GM12892 (cell line): ENCODE measurements at regions not wholly inside any gene's neighbourhood (a gene's known extent, or its start where the extent isn't known, plus 50 kb on each side); places are given as distances from the start of the nearest gene placed in this dataset.
"Not testable (repeated sequence)": the region's sequence is repeated elsewhere in the genome, so short reads cannot be mapped to it uniquely, and the experiment has no call there.

Source experiments
- DNase-seq: peaks from one replicate; pipeline ENCODE4 v3.0.0; 2011; ENCODE audit not compliant: insufficient read length
- FAIRE-seq: peaks from 2 replicates; lab custom pipeline; 2011; peaks lifted over from hg19 to GRCh38; lab: Jason Lieb, UNC
- POLR2A ChIP-seq: IDR thresholded peaks from 2 replicates; pipeline ENCODE4 v1.6.1; 2011; ENCODE audit warnings: low read depth, low read length, control low read depth
- POLR2AphosphoS5 ChIP-seq: IDR thresholded peaks from 2 replicates; pipeline ENCODE4 v1.6.1; 2011; ENCODE audit warnings: low read depth, low read length, control low read depth
- TAF1 ChIP-seq: IDR thresholded peaks from 2 replicates; pipeline ENCODE4 v1.6.1; 2011; ENCODE audit warnings: low read depth, mild to moderate bottlenecking, control low read depth, low read length, borderline replicate concordance

DNA sequence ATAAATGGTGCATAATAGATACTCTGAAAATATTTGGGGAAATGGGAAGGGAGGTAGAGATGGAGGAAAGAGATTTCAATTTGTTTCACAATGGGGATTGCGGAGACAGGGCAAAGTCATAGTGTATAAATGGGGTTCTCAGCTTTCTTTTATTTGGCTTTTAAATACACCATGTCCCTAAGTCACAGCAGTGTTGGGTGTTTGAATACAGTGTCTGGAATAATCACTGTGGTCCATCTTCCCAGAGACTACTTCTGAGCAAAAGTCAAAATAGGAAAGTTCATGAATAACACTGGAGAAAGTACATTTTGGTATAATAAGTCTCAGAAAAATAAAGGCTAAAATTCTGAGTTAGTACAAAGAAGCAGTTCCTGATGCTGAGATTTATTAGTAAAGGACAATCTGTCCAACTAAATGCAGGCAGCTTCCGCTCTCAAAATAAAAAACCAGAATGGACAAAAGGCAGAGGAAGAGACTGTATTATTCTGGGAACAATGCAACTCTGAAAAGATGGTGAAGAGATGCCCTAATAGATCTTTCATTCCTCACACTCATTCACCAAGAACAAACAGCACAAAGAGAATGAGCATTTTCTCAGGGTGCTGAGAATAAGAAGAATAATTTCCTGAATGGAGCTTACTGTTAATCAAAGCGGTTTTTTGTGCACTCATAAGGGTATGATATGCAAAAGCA is 295.4 kb upstream of the PIK3C3 start:
- no peak for DNase-seq
- no peak for FAIRE-seq
- TF ChIP-seq POLR2AphosphoS5 (no peak), TAF1 (no peak)

GRCh38 chr18:41657189-41657588 is 297.8 kb upstream of the PIK3C3 start:
- no peak for FAIRE-seq
- no peak for DNase-seq
- no peak for TF ChIP-seq POLR2A

- no peak for FAIRE-seq
- DNase-seq: no peak
- no peak for TF ChIP-seq POLR2A
- no peak for TF ChIP-seq TAF1
- no peak for TF ChIP-seq POLR2AphosphoS5
These were observed 300.0 kb upstream of the PIK3C3 start for GRCh38 chr18:41655074-41655473.

GRCh38 chr18:41647914-41648313 is 307.1 kb upstream of the PIK3C3 start:
- no peak for DNase-seq
- TF ChIP-seq POLR2A (no peak), TAF1 (no peak), POLR2AphosphoS5 (no peak)
- FAIRE-seq: no peak

DNA sequence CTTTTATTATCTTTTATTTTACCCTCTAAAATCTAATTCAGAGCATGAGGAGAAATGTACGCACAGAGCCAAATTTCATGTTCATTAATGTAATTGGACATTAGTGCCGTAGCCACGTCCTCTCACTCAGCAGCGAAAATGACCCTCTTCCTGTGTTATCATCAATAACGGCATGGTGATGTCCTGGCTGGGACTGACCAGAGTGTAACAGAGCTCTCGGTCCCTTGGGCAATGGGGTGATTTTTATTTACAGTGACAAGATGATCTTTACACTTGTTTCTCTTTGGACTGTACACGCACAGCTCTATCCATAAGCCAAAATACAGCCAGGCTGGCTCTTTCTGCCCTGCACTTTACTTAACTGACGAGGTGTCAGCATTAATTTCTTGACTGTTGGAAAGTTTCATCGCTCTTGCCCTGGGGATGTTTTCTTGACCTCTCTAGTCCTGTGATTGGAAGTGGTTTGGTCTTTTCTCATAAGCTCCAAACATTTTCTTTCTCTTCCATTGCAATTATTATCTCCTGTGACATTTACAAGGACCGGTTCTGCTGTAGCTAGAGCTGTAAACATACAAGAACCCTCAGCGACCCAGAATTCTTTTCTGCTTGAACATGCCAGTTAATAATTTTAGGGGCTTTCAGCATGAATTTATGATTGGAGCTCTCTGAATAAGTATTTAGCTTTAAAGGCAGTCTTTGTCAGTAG is 308.0 kb upstream of the PIK3C3 start:
- FAIRE-seq: no peak
- no peak for DNase-seq
- TF ChIP-seq TAF1 (no peak), POLR2AphosphoS5 (no peak), POLR2A (no peak)

- no peak for TF ChIP-seq TAF1
- TF ChIP-seq POLR2A: no peak
- TF ChIP-seq POLR2AphosphoS5: no peak
- no peak for DNase-seq
These were observed 309.3 kb upstream of the PIK3C3 start for GRCh38 chr18:41645589-41646360.

GRCh38 chr18:41644466-41644865 is 310.6 kb upstream of the PIK3C3 start:
- no peak for TF ChIP-seq TAF1
- no peak for TF ChIP-seq POLR2AphosphoS5
- TF ChIP-seq POLR2A: no peak
- DNase-seq (no peak), FAIRE-seq (no peak)

More at GRCh38 chr18:41645589-41646360, 309.3 kb upstream of the PIK3C3 start:
- FAIRE-seq: no peak

GRCh38 chr18:41643427-41643826 is 311.6 kb upstream of the PIK3C3 start:
- TF ChIP-seq TAF1: no peak
- TF ChIP-seq POLR2A: no peak
- no peak for TF ChIP-seq POLR2AphosphoS5
- no peak for FAIRE-seq
- no peak for DNase-seq

DNA sequence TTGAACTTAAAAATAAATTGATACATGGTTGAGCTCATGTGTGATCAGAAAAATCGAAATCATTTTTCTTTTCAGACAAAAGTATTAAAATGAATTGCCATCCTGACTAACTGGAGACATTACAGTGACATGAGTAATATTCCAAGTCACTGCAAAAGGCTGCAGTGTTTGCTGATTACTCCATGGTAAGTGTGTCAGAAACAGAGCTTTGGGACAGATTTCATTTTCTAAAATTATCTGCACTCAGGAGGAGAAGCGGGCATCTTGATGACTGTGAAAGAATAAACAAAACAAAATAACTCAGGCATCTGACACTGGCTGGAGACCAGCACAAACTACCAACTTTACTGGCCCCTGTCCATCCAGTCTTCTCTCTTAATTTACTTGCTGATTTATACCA is 312.3 kb upstream of the PIK3C3 start:
- no peak for TF ChIP-seq POLR2A
- no peak for DNase-seq
- FAIRE-seq: no peak

DNA sequence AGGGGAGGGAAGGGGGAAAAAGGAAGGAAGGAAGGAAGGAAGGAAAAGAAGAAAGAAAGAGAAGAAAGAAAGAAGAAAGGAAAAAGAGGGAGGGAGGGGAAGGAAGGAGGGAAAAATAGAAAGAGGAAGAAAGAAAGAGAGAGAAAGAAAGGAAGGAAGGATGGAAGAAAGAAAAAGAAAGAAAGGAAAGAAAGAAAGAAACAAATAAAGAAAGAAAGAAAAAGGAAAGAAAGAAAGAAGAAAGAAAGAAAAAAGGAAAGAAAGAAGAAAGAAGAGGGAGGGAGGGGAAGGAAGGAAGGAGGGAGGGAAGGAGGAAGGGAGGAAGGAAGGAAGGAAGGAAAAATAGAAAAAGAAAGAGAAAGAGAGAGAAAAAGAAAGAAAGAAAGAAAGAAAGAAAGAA is 315.8 kb upstream of the PIK3C3 start:
- FAIRE-seq: no peak
- TF ChIP-seq POLR2AphosphoS5 (no peak), TAF1 (no peak), POLR2A (no peak)
- no peak for DNase-seq

GRCh38 chr18:41631723-41632285 is 323.2 kb upstream of the PIK3C3 start:
- not testable (repeated sequence) for FAIRE-seq, DNase-seq
